ENCODE measurements at regions not wholly inside any gene's neighbourhood (a gene's known extent, or its start where the extent isn't known, plus 50 kb on each side); places are given as distances from the start of the nearest gene placed in this dataset.

GRCh38 chr3:34357461-34357860 is 559.0 kb downstream of the PDCD6IP start:
- H3K27me3 ChIP-seq (ENCODE audit: insufficient read depth, poor library complexity, severe bottlenecking): no peaks in the 10 kb centered on the region
- no peak overlapping the region for H3K27ac ChIP-seq (replicated peaks)
- H3K4me3 ChIP-seq (replicated peaks; ENCODE audit: insufficient read depth, low read length): no peak overlapping the region
- no peak for DNase-seq (ENCODE audit: low read depth in 1 of 2, low spot score in 1 of 2)
- TF ChIP-seq POLR2AphosphoS5 (IDR thresholded peaks at IDR 0.05; ENCODE audit: low read depth): no peak
- no peak for TF ChIP-seq REST (IDR thresholded peaks at IDR 0.05; ENCODE audit: insufficient replicate concordance, low read depth)
- TF ChIP-seq SPI1 (IDR thresholded peaks at IDR 0.05; ENCODE audit: borderline replicate concordance, low read depth): no peak
- TF ChIP-seq GABPA (IDR thresholded peaks at IDR 0.05; ENCODE audit: low read depth): no peak
- no peak for TF ChIP-seq CTCF (IDR thresholded peaks at IDR 0.05; ENCODE audit: insufficient read depth, low read length)

GRCh38 chr3:34359064-34359463 is 560.6 kb downstream of the PDCD6IP start:
- no peak for DNase-seq (ENCODE audit: low read depth in 1 of 2, low spot score in 1 of 2)
- Histone ChIP-seq H3K27ac (replicated peaks) (no peak overlapping the region), H3K27me3 (ENCODE audit: insufficient read depth, poor library complexity, severe bottlenecking) (no peaks in the 10 kb centered on the region), H3K4me3 (replicated peaks; ENCODE audit: insufficient read depth, low read length) (no peak overlapping the region)
- TF ChIP-seq REST (IDR thresholded peaks at IDR 0.05; ENCODE audit: insufficient replicate concordance, low read depth): no peak
- TF ChIP-seq SPI1 (IDR thresholded peaks at IDR 0.05; ENCODE audit: borderline replicate concordance, low read depth): no peak
- no peak for TF ChIP-seq POLR2AphosphoS5 (IDR thresholded peaks at IDR 0.05; ENCODE audit: low read depth)
- no peak for TF ChIP-seq CTCF (IDR thresholded peaks at IDR 0.05; ENCODE audit: insufficient read depth, low read length)
- TF ChIP-seq GABPA (IDR thresholded peaks at IDR 0.05; ENCODE audit: low read depth): no peak

GRCh38 chr3:34360713-34361112 is 562.3 kb downstream of the PDCD6IP start:
- Histone ChIP-seq H3K4me3 (replicated peaks; ENCODE audit: insufficient read depth, low read length) (no peak overlapping the region), H3K27me3 (ENCODE audit: insufficient read depth, poor library complexity, severe bottlenecking) (no peaks in the 10 kb centered on the region), H3K27ac (replicated peaks) (no peak overlapping the region)
- TF ChIP-seq REST (IDR thresholded peaks at IDR 0.05; ENCODE audit: insufficient replicate concordance, low read depth): no peak
- no peak for TF ChIP-seq SPI1 (IDR thresholded peaks at IDR 0.05; ENCODE audit: borderline replicate concordance, low read depth)
- TF ChIP-seq GABPA (IDR thresholded peaks at IDR 0.05; ENCODE audit: low read depth): no peak
- TF ChIP-seq POLR2AphosphoS5 (IDR thresholded peaks at IDR 0.05; ENCODE audit: low read depth): no peak
- TF ChIP-seq CTCF (IDR thresholded peaks at IDR 0.05; ENCODE audit: insufficient read depth, low read length): no peak
- DNase-seq (ENCODE audit: low read depth in 1 of 2, low spot score in 1 of 2): no peak

Measured in HL-60 (cell line).